BJ (cell line): ENCODE measurements at regions not wholly inside any gene's neighbourhood (a gene's known extent, or its start where the extent isn't known, plus 50 kb on each side); places are given as distances from the start of the nearest gene placed in this dataset.

ENCODE experiments used
- CTCF ChIA-PET: fragments of 350-600 bp; formaldehyde crosslinking; extraction: SDS; loops from one replicate; lab custom pipeline; 2021; ENCODE audit warnings: antibody characterized with exemption, inconsistent platforms; lab: Yijun Ruan, JAX
- POLR2A ChIA-PET: fragments of 300-600 bp; sonication (Branson Sonifier 250); formaldehyde crosslinking; extraction: SDS; loops from one replicate; lab custom pipeline; 2021; ENCODE audit warnings: antibody characterized with exemption; lab: Charles Lee
- DNase-seq: peaks from one replicate; pipeline ENCODE4 v3.0.0-alpha.2; 2011; ENCODE audit warnings: low read depth
- H3K27me3 ChIP-seq: 2 replicates; pipeline ENCODE4 v1.6.0; 2011; ENCODE audit warnings: low read length; ENCODE audit not compliant: control insufficient read depth, insufficient read depth
- H3K36me3 ChIP-seq: 2 replicates; pipeline ENCODE4 v1.5.1; 2011; ENCODE audit warnings: low read length; ENCODE audit not compliant: control insufficient read depth, insufficient read depth
- H3K4me3 ChIP-seq: 2 replicates; pipeline ENCODE4 v1.5.1; 2011; ENCODE audit warnings: low read depth, mild to moderate bottlenecking, control low read depth, low read length
- TF ChIP-seq, protein P1 (sequence below): IDR thresholded peaks from 2 replicates; pipeline ENCODE4 v1.5.1; 2011; ENCODE audit warnings: low read depth, mild to moderate bottlenecking, control low read depth, inconsistent platforms, low read length, moderate library complexity; ENCODE audit not compliant: insufficient read depth

DNA sequence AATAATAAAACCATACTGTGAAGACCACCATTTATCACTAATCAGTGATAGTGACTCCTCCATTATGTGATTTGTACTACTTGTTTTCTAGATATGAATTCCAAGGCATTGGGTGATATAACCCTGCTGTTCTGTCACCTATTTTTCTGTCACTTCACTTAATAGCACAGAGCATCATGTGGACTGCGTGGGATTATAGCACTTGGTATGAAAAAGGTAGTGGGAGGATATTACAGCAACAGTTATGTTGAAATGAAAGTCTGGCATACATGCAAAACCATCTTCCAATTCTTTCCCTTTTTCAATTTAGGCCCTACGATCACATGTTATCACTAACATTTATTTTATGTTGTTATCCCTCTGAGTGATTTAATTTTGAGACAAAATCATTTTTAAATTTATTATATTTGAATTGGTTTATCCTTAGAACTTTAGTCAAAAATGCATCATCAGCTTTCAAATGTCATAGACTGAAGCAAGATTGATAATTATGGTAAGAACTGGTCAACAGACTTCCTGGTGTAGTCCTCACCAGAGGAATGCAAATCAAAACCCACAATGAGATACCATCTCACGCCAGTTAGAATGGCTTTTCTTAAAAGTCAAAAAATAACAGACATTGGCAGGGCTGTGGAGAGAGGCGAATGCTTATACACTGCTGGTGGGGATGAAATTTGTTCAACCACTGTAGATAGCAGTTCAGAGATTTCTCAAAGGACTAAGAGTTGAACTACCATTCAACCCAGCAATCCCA, 242.6 kb downstream of the IKZF2 start:
- ChIA-PET POLR2A (no interaction called here), CTCF (interaction anchor here (0.7 kb wide), 1 partner anchor 45 kb away, joined by 3 read pairs; no protein-coding TSS in a partner anchor)
- Histone ChIP-seq H3K36me3 (no peaks in the 10 kb centered on the region), H3K27me3 (no peaks in the 10 kb centered on the region), H3K4me3 (no peak overlapping the region)
- DNase-seq: no peak
- TF ChIP-seq, protein P1, sequence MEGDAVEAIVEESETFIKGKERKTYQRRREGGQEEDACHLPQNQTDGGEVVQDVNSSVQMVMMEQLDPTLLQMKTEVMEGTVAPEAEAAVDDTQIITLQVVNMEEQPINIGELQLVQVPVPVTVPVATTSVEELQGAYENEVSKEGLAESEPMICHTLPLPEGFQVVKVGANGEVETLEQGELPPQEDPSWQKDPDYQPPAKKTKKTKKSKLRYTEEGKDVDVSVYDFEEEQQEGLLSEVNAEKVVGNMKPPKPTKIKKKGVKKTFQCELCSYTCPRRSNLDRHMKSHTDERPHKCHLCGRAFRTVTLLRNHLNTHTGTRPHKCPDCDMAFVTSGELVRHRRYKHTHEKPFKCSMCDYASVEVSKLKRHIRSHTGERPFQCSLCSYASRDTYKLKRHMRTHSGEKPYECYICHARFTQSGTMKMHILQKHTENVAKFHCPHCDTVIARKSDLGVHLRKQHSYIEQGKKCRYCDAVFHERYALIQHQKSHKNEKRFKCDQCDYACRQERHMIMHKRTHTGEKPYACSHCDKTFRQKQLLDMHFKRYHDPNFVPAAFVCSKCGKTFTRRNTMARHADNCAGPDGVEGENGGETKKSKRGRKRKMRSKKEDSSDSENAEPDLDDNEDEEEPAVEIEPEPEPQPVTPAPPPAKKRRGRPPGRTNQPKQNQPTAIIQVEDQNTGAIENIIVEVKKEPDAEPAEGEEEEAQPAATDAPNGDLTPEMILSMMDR: no peak

DNA sequence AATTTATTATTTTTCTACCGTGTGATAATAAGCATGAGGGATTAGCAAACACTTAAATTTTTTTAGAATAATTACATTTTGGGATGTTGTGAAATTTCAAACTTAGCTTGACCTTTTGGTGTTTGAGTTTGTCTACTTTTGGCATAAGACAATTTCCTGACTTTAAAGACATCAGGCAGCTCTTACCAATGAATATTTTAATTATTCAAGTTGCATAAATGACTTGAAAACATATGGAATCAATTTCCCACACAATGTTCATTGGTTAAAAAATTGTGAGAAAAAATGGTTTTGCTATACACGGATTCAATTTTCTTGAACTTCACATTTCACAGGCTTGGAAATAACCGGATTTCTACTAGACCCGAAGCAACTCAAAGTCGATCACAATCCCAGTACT, 243.4 kb downstream of the IKZF2 start:
- no peak for DNase-seq
- H3K4me3 ChIP-seq: no peak overlapping the region
- no peaks in the 10 kb centered on the region for H3K27me3 ChIP-seq
- CTCF ChIA-PET: no interaction called here
- POLR2A ChIA-PET: no interaction called here
- no peaks in the 10 kb centered on the region for H3K36me3 ChIP-seq
- TF ChIP-seq, protein P1: no peak

DNA sequence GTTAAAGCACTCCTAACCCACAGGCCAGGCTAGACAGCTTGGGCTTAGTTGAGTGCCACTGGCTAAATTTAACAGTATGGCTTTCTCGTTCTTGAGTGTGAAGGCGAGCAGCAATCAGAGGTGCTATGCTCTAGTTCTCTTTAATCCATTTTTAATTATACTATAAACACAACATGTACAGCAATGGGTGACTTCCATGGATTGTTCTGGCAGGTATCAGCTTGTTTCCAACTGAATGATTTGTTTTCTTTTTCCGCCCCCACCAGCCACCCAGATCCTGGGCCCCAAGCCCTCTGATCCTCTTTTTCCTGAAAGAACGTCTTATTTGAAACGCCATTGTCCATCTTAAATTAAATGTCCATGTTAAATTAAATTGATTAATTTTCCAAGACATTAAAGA, 244.8 kb downstream of the IKZF2 start:
- POLR2A ChIA-PET: no interaction called here
- H3K36me3 ChIP-seq: no peaks in the 10 kb centered on the region
- no peak overlapping the region for H3K4me3 ChIP-seq
- CTCF ChIA-PET: no interaction called here
- H3K27me3 ChIP-seq: no peaks in the 10 kb centered on the region
- TF ChIP-seq, protein P1: no peak
- no peak for DNase-seq

DNA sequence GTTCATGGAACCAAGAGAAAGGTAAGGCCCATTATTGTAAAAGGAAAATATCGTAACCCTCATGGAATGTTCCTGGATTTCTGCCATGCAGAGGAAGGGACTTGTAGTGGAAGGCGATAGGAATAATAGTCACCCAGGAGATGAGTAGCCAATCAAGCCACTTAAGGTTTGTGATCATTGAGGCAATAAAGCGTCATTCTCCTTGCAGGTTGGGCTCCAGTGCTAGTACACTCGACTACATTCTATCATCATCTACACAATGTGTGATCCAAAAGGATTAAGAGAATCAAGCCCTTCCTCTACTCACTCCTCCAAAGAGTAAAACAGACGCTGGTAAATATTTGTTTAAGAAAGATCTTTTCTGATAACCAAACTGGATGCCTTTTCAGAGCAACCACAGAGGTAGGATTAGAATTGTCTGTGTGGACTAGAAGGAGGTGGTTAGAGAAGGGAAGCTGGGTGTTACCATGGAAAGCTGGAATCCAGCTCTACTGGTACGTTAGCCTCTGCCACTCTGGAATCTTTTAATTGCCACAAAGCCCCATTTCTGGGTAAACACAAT, 245.7 kb downstream of the IKZF2 start:
- Histone ChIP-seq H3K36me3 (no peaks in the 10 kb centered on the region), H3K27me3 (no peaks in the 10 kb centered on the region), H3K4me3 (no peak overlapping the region)
- TF ChIP-seq, protein P1: no peak
- POLR2A ChIA-PET: no interaction called here
- CTCF ChIA-PET: no interaction called here
- no peak for DNase-seq

DNA sequence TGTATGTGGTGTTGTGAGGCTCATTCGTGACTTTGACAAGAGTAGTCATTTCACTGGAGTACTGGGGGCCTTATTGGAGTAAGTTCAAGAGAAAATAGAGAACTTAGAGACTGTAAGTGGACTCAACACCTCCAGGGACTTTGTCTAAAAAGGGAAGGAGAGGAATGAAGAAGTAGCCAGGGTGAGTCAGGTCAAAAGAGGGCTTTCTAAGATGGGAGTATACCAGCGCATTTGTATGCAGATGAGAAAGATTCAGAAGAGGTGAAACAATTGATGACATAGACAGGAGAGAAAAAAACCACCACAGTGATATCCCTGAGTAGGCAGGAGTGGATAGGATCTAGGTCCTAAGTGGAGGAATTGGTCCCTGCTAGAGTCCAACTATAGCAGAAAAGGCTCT, 246.8 kb downstream of the IKZF2 start:
- POLR2A ChIA-PET: no interaction called here
- CTCF ChIA-PET: interaction anchor here (1.6 kb wide), 1 partner anchor 12 kb away, joined by 4 read pairs; no protein-coding TSS in a partner anchor
- no peaks in the 10 kb centered on the region for H3K27me3 ChIP-seq
- DNase-seq: no peak
- H3K36me3 ChIP-seq: no peaks in the 10 kb centered on the region
- TF ChIP-seq, protein P1: no peak
- no peak overlapping the region for H3K4me3 ChIP-seq
